HUES64 (cell line): ENCODE measurements at regions not wholly inside any gene's neighbourhood (a gene's known extent, or its start where the extent isn't known, plus 50 kb on each side); places are given as distances from the start of the nearest gene placed in this dataset.

Experiments used
- H3K27ac ChIP-seq: 2 replicates; pipeline ENCODE4 v1.7.0; 2013; ENCODE audit warnings: low read depth, low read length, inconsistent platforms
- H3K27me3 ChIP-seq: 2 replicates; pipeline ENCODE4 v1.6.1; 2013; ENCODE audit warnings: mild to moderate bottlenecking, low read length; ENCODE audit not compliant: insufficient read depth
- H3K36me3 ChIP-seq: 2 replicates; pipeline ENCODE4 v1.6.1; 2013; ENCODE audit warnings: mild to moderate bottlenecking, low read length; ENCODE audit not compliant: insufficient read depth
- H3K4me1 ChIP-seq: 2 replicates; pipeline ENCODE4 v1.6.1; 2013; ENCODE audit warnings: mild to moderate bottlenecking, low read length, moderate library complexity; ENCODE audit not compliant: insufficient read depth
- H3K4me3 ChIP-seq: 2 replicates; pipeline ENCODE4 v1.5.1; 2013; ENCODE audit warnings: mild to moderate bottlenecking, low read length, moderate library complexity
- H3K9ac ChIP-seq: 2 replicates; pipeline ENCODE4 v1.6.1; 2013; ENCODE audit warnings: mild to moderate bottlenecking, low read depth, low read length
- H3K9me3 ChIP-seq: 2 replicates; pipeline ENCODE4 v1.6.1; 2013; ENCODE audit warnings: low read depth, low read length; ENCODE audit not compliant: insufficient read depth
- WGBS: fragments of 150-250, 120-280 bp; methylation state at CpG from one replicate; pipeline ENCODE4 v1.1.7; 2013; ENCODE audit warnings: missing lambda C conversion rate; 5-methylcytosine and 5-hydroxymethylcytosine counted together

GRCh38 chr7:15099074-15099473, 196.5 kb upstream of the DGKB start:
- H3K4me3 ChIP-seq, result no peak overlapping the region
- H3K9me3 ChIP-seq, result no peaks in the 10 kb centered on the region

DNA sequence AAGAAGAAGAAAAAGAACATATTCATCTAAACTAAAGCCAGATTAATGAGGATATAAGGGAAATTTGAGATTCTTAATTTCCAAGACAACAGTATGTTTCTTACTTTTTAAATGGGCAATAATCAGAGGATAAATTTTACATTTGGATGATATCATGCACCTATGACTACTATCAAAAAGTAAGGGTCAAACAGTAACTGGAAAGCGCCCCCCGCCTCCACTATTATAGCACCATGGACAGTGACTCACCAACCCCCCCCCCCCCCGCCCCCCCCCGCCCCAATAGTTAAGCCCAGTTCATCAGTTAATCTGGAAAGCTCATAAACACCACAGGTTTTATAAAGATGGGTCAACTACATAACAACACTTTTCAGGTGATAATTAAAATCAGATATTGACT, 194.3 kb upstream of the DGKB start:
- Histone ChIP-seq H3K4me3 (no peak overlapping the region), H3K9me3 (no peaks in the 10 kb centered on the region), H3K27me3 (no peaks in the 10 kb centered on the region), H3K9ac (no peak overlapping the region), H3K36me3 (no peaks in the 10 kb centered on the region), H3K4me1 (no peaks in the 10 kb centered on the region), H3K27ac (no peak overlapping the region)
- WGBS, result no CpG with 5 or more reads among the region's 4 CpGs

More at GRCh38 chr7:15099074-15099473, 196.5 kb upstream of the DGKB start:
- no peaks in the 10 kb centered on the region for H3K27me3 ChIP-seq
- H3K4me1 ChIP-seq, result no peaks in the 10 kb centered on the region
- H3K36me3 ChIP-seq, result no peaks in the 10 kb centered on the region
- no peak overlapping the region for H3K9ac ChIP-seq
- H3K27ac ChIP-seq, result no peak overlapping the region

GRCh38 chr7:15094989-15095388, 192.4 kb upstream of the DGKB start:
- H3K27me3 ChIP-seq, result no peaks in the 10 kb centered on the region
- H3K4me1 ChIP-seq, result no peaks in the 10 kb centered on the region
- 94% methylated on average over 1 of the region's 1 CpG for WGBS
- H3K27ac ChIP-seq, result no peak overlapping the region
- H3K9ac ChIP-seq, result no peak overlapping the region
- no peaks in the 10 kb centered on the region for H3K36me3 ChIP-seq
- no peak overlapping the region for H3K4me3 ChIP-seq
- no peaks in the 10 kb centered on the region for H3K9me3 ChIP-seq

DNA sequence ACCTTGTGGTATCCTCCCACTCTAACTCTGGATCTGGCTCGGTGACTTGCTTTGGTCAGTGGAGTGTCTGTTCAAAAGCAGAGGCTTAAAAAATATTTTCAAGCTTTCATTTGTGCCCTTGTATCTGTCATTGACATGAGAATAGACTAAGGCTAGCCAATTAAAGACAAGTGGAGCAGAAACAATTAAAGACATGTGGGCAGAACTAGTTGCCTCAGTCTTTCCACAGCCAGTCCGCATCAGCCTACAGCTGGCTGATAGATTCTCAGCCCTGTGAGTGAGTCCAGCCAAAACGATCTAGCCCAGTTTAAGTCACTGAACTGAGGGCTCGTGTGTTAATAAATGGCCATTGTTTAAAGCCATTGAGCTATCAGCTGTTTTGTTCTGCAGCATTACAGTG, 185.2 kb upstream of the DGKB start:
- no peak overlapping the region for H3K27ac ChIP-seq
- no peaks in the 10 kb centered on the region for H3K27me3 ChIP-seq
- H3K4me1 ChIP-seq, result no peaks in the 10 kb centered on the region
- WGBS, result 97% methylated on average over 4 of the region's 4 CpGs
- no peaks in the 10 kb centered on the region for H3K9me3 ChIP-seq
- no peak overlapping the region for H3K4me3 ChIP-seq
- H3K9ac ChIP-seq, result no peak overlapping the region
- no peaks in the 10 kb centered on the region for H3K36me3 ChIP-seq

GRCh38 chr7:15086862-15087261, 184.3 kb upstream of the DGKB start:
- H3K9me3 ChIP-seq, result no peaks in the 10 kb centered on the region
- 93% methylated on average over 2 of the region's 2 CpGs for WGBS
- no peak overlapping the region for H3K4me3 ChIP-seq
- H3K27me3 ChIP-seq, result no peaks in the 10 kb centered on the region
- H3K4me1 ChIP-seq, result no peaks in the 10 kb centered on the region
- H3K27ac ChIP-seq, result no peak overlapping the region
- H3K9ac ChIP-seq, result no peak overlapping the region
- H3K36me3 ChIP-seq, result no peaks in the 10 kb centered on the region

DNA sequence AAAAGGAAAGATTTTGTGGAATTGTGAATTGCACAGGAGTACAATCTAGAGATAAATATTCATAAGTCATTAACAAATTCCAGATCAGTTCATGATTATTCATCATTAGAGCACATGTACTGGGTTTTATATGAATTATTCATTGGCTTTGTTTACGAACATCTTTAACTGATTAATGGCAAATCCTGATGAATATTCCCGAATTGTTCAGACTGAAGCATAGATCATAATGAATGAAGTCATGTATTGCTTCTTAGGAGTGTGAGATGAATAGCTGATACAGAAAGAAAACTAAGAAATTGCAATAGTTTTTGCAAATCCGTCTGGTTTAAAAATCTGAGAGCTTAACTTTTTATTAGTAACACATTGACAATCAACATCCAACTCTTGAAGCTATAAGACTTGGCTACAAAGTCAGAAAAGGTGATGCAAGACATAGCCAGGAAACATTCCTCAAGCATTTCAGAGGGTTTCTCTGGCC, 183.6 kb upstream of the DGKB start:
- H3K4me1 ChIP-seq, result no peaks in the 10 kb centered on the region
- no peaks in the 10 kb centered on the region for H3K9me3 ChIP-seq
- H3K4me3 ChIP-seq, result no peak overlapping the region
- no peaks in the 10 kb centered on the region for H3K36me3 ChIP-seq
- 92% methylated on average over 3 of the region's 3 CpGs for WGBS
- no peak overlapping the region for H3K9ac ChIP-seq
- no peaks in the 10 kb centered on the region for H3K27me3 ChIP-seq
- no peak overlapping the region for H3K27ac ChIP-seq

- Histone ChIP-seq H3K27ac (no peak overlapping the region), H3K9me3 (no peaks in the 10 kb centered on the region), H3K27me3 (no peaks in the 10 kb centered on the region), H3K4me1 (no peaks in the 10 kb centered on the region), H3K36me3 (no peaks in the 10 kb centered on the region), H3K4me3 (no peak overlapping the region), H3K9ac (no peak overlapping the region)
Measured at GRCh38 chr7:15085366-15085765, 182.8 kb upstream of the DGKB start.

DNA sequence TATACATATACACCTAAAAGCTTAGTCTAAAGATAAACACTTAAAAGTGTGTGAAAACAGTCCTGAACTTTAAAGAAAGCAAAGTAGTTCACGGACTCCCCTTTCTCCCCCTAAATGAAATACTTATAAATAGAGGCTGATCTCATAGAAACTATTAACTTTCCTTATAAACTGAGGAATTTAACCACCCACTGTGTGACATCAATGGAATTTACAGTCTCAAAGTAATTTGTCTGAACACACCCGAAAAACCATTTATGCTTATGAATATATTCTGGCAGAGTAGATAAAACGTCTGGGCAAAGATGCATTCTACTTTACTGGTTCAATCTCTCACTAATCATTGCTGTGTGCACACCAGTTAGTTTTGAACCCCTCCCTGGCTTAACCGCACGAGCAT, 181.8 kb upstream of the DGKB start:
- Histone ChIP-seq H3K36me3 (no peaks in the 10 kb centered on the region), H3K27me3 (no peaks in the 10 kb centered on the region), H3K4me3 (no peak overlapping the region), H3K27ac (no peak overlapping the region), H3K4me1 (no peaks in the 10 kb centered on the region), H3K9me3 (no peaks in the 10 kb centered on the region), H3K9ac (no peak overlapping the region)
- WGBS, result 88% methylated on average over 4 of the region's 5 CpGs

GRCh38 chr7:15081891-15082290, 179.3 kb upstream of the DGKB start:
- WGBS, result no CpG with 5 or more reads among the region's 1 CpG
- Histone ChIP-seq H3K27me3 (no peaks in the 10 kb centered on the region), H3K4me1 (no peaks in the 10 kb centered on the region)

GRCh38 chr7:15073301-15073700, 170.8 kb upstream of the DGKB start:
- no peaks in the 10 kb centered on the region for H3K4me1 ChIP-seq
- no peaks in the 10 kb centered on the region for H3K27me3 ChIP-seq
- WGBS, result 92% methylated on average over 5 of the region's 5 CpGs
- H3K36me3 ChIP-seq, result no peaks in the 10 kb centered on the region
- no peak overlapping the region for H3K27ac ChIP-seq
- no peak overlapping the region for H3K4me3 ChIP-seq
- no peak overlapping the region for H3K9ac ChIP-seq
- no peaks in the 10 kb centered on the region for H3K9me3 ChIP-seq

More at GRCh38 chr7:15081891-15082290, 179.3 kb upstream of the DGKB start:
- Histone ChIP-seq H3K9me3 (no peaks in the 10 kb centered on the region), H3K4me3 (no peak overlapping the region), H3K36me3 (no peaks in the 10 kb centered on the region), H3K9ac (no peak overlapping the region), H3K27ac (no peak overlapping the region)

DNA sequence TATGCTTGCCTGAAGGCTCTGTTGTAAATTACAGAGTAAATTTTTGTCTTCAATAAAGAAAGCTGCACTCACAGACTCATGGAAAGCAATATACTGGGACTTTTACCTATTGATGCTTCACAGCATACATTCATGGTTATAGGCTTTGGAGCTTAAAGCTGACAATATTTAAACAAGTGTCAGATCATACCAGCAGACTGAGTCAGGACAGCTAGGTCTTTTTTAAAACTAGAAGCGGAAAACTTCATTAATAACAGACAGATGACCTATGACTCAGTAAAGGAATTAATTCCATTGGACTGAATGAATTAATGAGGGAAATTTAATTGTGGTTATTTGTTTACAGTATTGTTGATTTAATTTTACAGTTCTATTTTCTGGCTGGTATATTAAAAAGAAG, 165.8 kb upstream of the DGKB start:
- whole genome bisulfite sequencing, result 100% methylated on average over 1 of the region's 1 CpG
- Histone ChIP-seq H3K27me3 (no peaks in the 10 kb centered on the region), H3K9ac (no peak overlapping the region), H3K36me3 (no peaks in the 10 kb centered on the region), H3K4me1 (no peaks in the 10 kb centered on the region), H3K4me3 (no peak overlapping the region), H3K9me3 (no peaks in the 10 kb centered on the region), H3K27ac (no peak overlapping the region)

- H3K9ac ChIP-seq, result no peak overlapping the region
- H3K4me1 ChIP-seq, result no peaks in the 10 kb centered on the region
- no peaks in the 10 kb centered on the region for H3K27me3 ChIP-seq
- no peaks in the 10 kb centered on the region for H3K36me3 ChIP-seq
- WGBS, result 92% methylated on average over 4 of the region's 5 CpGs
- H3K9me3 ChIP-seq, result peaks cover 4% of the 10 kb centered on the region; the same call in 1 of the 2 replicates
- no peak overlapping the region for H3K4me3 ChIP-seq
- no peak overlapping the region for H3K27ac ChIP-seq
Measured at GRCh38 chr7:15057272-15057671, 154.7 kb upstream of the DGKB start.
